ENCODE measurements at regions not wholly inside any gene's neighbourhood (a gene's known extent, or its start where the extent isn't known, plus 50 kb on each side); places are given as distances from the start of the nearest gene placed in this dataset.

GRCh38 chr11:24131698-24132097 lies 365.2 kb upstream of the LUZP2 start:
- CTCF ChIA-PET, result no interaction called here
- TF ChIP-seq CTCF (conservative IDR thresholded peaks at IDR 0.05; ENCODE audit: low read depth), result no peak
- no peak for DNase-seq (ENCODE audit: low spot score)
- no peak overlapping the region for H3K27ac ChIP-seq
- POLR2A ChIA-PET (ENCODE audit: low non-redundant PET), result no interaction called here

GRCh38 chr11:24132471-24132870 lies 364.4 kb upstream of the LUZP2 start:
- POLR2A ChIA-PET (ENCODE audit: low non-redundant PET), result no interaction called here
- DNase-seq (ENCODE audit: low spot score), result no peak
- H3K27ac ChIP-seq, result no peak overlapping the region
- CTCF ChIA-PET, result interaction anchor here (0.6 kb wide), 1 partner anchor 533 kb away, joined by 3 read pairs; no protein-coding TSS in a partner anchor
- no peak for TF ChIP-seq CTCF (conservative IDR thresholded peaks at IDR 0.05; ENCODE audit: low read depth)

GRCh38 chr11:24134879-24135589 lies 361.8 kb upstream of the LUZP2 start:
- ChIA-PET POLR2A (ENCODE audit: low non-redundant PET) (no interaction called here), CTCF (no interaction called here)
- no peak for TF ChIP-seq CTCF (conservative IDR thresholded peaks at IDR 0.05; ENCODE audit: low read depth)
- H3K27ac ChIP-seq, result no peak overlapping the region
- no peak for DNase-seq (ENCODE audit: low spot score)

- ChIA-PET POLR2A (ENCODE audit: low non-redundant PET) (no interaction called here), CTCF (interaction anchor here (1.0 kb wide), 1 partner anchor 18 kb away, joined by 3 read pairs; no protein-coding TSS in a partner anchor)
- H3K27ac ChIP-seq, result no peak overlapping the region
- no peak for DNase-seq (ENCODE audit: low spot score)
- no peak for TF ChIP-seq CTCF (conservative IDR thresholded peaks at IDR 0.05; ENCODE audit: low read depth)
These were observed 354.8 kb upstream of the LUZP2 start for GRCh38 chr11:24142062-24142461.

- TF ChIP-seq CTCF (conservative IDR thresholded peaks at IDR 0.05; ENCODE audit: low read depth), result no peak
- ChIA-PET CTCF (no interaction called here), POLR2A (ENCODE audit: low non-redundant PET) (no interaction called here)
- no peak overlapping the region for H3K27ac ChIP-seq
- no peak for DNase-seq (ENCODE audit: low spot score)
These were observed 351.4 kb upstream of the LUZP2 start for GRCh38 chr11:24145411-24145810.

- DNase-seq (ENCODE audit: low spot score), result no peak
- no peak for TF ChIP-seq CTCF (conservative IDR thresholded peaks at IDR 0.05; ENCODE audit: low read depth)
- CTCF ChIA-PET, result interaction anchor here (0.6 to 0.7 kb wide), 2 partner anchors 38 to 353 kb away, joined by 3 read pairs; no protein-coding TSS in a partner anchor
- POLR2A ChIA-PET (ENCODE audit: low non-redundant PET), result no interaction called here
- no peak overlapping the region for H3K27ac ChIP-seq
These were observed 343.5 kb upstream of the LUZP2 start for GRCh38 chr11:24153337-24153736.

Measured in RWPE1 (cell line).